GM21515 (cell line): ENCODE measurements at regions not wholly inside any gene's neighbourhood (a gene's known extent, or its start where the extent isn't known, plus 50 kb on each side); places are given as distances from the start of the nearest gene placed in this dataset.

Source experiments
- ATAC-seq: cut with Tn5 transposase; IDR thresholded peaks from one replicate; pipeline ENCODE4 v1.9.1; 2021; ENCODE audit not compliant: unreplicated experiment

DNA sequence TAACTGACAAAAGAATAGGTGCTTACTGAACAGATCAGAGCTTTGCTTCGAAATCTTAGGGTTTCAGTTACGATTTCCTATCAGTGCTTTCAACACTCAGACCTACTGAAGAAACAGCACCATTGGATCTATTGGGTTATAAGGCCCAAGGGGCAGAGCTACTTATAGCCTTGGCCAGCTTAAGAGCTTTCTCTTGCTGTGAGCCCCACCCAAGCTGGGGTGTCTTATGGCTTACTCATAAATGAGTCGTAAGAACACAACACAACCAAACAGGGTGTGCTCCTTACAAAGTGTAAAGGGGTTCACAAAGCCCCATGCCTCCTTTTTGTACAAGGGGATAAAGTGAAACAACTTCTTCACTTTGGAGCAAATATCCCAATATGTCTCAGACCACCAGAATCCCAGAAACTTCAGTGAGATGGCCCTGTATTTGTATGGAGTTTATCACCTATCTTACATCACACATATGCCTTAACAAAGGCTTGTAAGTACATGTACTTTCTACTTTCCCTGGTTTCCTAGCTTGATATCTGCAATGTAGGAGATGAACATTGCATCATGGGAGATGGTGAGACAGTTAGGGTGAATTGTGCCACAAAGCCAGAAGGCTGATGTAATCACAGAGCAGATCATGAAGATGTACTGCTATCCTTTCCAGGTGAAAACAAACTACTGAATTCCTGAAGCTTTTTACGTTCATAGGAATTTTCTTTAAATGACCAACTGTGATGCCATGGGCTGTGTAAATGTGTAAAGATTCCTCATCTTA lies 115.5 kb upstream of the GLI2 start:
- ATAC-seq = no peak

DNA sequence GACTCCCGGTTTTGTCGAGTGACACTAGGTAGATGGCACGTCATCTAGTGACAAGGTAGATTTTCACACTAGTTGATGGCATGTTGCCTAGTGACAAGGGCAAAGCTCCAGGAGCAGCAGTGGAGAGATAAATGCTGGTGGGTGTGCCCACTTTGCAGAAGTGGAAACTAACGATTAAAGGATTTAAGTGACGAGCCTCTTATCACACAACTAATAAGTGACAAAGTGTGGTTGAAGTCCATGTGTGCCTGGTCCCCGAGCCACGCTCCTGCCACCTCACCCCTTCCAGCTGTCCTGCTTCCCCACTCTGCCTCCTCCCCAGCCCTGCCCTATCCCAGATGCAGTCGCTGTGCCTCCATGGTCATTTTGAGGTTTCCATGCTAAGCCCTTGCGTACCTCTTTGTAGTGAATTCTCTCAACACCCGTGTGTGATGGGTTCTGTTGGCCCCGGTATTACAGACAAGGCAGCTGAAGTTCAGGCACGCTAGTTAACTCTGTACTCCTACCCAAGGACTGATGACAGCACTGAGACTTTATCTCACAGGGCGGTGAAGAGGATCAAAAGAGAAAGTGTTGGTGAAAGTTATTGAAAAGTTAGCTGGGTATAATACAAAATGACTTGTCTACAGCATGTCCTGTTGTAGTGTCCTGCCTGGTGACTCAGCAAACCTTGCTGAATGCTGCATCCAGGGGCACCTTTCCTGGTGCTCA lies 113.4 kb upstream of the GLI2 start:
- ATAC-seq = no peak

DNA sequence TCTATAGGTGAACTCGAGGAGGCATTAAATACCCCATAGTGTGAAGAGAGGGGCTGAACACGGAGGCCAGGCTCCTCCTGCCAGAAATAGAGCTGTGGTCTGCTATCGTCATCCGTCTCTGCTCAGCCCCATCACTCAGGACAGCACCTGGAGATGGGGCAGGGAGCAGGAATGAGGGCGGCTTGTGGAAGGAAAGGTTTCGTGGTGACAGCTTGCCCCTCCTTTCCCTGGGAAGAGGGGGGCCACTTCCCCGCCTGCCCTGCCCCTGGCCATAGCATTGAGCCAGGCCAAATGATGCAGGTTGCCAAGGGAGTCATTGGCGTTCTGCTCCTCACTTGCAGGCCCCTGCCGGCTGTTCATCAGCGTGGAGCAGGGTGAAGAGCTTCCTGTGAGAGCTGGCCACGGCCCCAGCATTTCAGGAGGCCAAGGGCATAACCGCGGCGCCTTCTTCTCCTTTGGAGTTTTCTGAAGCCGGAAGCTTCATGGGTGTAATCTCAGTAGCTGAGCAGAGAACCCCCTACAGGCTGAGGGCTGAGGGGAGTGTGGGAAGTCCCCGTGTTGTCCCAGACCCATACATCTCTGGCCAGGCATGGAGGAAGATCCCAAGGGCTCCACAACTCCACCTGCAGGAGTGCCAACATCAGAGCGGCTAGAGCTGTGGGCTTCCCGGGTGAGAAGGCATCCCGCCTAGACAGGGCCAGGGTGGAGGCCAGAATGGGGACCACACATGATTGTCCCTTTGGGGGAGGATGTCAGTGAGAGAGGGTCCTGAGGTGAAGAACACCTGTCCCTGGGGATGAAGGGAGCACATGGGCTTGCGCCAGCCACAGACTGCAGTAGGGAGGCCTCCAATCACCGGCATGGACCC lies 112.5 kb upstream of the GLI2 start:
- no peak for ATAC-seq

DNA sequence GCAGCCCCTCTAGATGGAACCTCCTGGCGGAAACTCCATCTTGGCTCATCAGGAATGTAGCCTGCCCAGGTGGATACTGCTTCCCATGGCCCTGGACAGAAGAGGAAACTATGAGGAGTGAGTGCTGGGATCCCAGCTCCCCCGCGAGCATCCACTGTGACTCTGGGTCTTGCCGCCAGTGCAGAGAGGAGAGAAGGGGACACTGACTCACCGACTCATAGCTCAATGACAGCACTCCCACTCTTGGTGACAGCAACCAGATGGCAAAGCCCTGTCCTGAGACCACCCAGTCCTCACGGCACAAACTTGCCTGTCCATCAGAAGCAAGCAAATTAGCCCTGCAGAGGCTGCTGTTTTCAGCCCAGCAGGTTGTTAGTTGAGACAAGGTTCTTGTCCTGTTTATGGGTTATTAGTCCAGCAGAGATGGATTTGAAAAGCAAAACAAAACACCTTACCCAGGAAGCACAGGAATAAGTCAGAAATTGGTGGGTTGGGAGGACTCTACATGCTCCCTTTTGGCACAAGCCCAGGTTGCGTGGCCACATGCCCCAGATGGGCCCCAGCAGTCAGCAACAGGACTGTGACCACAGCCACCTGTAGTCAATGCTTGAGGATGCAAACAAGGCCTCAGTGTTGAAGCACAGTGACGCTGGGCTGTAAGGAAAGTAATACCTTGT lies 111.5 kb upstream of the GLI2 start:
- no peak for ATAC-seq

DNA sequence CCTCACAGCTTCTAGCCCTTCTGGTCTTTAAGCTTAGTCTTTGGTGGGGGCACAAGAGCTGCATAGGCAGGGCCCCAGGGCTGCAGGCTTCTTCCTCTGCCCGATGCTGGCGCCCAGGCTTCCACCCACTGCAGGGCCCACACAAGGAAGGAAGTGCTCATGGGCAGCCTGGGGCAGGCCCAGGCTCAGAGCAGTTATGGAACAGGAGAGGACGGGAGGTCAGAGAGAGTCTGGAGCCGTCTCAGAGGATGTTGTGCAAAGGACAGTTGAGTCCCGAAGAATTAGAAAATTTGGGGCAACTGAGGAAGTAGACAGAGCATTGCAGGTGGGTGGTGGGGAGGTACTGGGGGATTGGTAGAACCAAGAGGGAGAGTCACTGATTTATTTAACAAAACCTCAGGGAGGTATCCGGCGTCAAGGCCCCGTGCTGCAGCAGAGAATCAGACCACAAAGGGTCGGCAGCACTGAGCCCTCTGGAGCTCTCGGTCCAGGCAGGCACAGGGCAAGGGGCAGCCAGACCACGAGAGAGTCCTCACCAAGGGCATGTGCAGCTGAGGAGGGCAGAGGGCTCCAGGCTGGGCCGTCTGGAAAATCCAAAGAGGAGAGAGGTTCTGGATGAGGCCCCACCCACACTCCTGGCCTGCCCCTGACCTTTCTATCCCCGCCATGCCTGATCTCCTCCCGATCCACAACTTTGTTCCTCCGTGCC lies 110.8 kb upstream of the GLI2 start:
- ATAC-seq = no peak

DNA sequence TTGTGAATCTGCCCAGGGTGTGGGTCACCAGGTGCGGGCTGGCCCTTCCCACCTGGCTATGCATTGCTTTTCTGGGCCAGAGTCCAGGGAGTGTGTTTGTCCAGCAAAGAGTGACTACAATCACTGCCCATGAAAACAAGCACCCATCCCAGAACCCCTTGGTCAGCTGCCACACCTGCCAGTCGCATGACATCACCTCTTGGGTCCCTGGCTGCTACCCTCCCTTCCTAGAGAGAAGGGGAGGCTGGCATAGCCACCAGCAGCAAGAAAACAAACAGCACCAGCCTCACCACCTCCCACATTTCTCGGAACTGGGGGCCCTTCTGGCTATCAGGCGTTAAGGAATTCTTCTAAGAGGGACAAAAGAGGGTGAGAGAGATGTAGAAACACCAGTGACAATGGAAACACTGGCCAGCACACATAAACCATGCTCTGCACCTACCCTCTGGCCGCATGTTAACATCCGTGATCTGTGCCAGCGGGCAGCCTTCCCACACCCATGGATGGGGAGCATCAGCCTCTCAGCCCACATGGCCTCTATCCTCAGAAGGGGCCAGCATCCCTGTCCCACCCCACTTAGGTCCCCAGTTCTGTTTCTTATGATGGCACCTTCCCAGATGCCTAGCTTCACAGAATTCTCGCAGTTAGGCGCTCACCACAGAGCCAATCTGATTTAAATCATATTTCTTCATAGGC lies 109.7 kb upstream of the GLI2 start:
- no peak for ATAC-seq

DNA sequence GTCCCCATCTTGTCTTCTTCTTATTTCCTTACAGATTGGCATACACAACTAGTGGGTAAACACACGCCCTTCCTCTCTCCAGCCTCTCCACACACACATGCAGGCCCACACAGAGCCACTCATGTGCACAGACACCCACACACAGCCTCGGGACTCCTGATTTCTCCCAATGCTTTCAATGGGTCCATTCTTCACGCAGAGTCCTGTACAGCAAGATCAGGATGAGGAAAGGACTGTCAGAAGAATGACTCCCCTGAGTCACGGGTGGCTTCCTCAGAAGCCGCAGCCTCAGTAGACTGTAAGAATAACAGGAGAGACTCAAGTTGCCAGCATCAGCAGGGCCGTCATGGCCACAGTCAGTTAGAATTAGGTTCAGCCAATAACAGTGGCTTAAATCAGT lies 109.1 kb upstream of the GLI2 start:
- no peak for ATAC-seq

DNA sequence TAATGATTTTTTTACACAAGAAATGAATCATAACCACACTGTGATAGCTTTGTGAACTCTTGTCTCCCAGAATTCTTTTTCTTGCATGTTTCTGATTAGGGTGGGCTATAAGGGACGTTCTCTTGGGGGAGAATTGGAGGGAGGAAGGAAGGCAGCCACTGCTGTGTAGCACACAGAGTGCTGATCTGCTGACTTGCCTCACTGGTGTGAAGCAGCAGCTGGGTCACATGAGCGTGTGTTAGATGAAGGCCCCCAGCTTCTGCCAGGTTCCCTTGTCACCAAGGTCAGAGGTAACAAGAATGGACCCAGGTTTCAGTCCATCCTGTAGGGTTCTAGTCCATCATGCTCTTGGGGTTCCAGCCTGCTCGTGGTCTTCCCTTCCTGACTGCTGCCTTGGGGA lies 107.4 kb upstream of the GLI2 start:
- ATAC-seq = no peak

DNA sequence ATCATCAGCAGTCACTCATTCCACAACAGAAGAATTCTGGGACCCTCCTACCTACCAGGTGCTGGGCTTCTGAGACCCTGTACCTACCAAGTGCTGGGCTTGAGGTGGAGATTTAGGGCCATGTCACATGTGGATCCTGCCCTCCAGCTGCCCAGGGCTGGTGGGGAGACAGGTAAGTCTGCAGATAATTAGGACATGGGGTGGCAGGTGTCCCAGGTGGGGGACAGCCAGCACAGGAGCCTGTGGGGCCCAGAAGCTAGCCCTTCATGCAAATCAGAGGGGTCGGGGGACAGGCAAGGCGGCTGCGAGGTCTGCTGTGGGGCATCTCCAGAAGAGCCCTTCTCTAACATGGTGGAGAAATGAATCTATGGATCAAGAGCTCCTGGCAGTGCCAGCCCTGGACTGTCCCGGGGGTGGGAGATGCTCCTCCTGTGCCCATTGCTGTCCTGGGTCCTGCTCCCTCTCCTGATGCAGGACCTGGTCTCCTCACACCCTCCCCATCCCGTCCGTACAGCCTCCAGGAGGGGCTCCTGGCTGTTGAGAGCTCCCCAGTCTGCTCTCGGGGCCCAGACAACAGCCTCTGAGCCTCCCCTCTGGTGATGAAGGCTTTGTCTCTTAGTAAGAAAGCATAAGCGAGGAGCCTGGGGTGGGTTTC lies 106.3 kb upstream of the GLI2 start:
- ATAC-seq = no peak

DNA sequence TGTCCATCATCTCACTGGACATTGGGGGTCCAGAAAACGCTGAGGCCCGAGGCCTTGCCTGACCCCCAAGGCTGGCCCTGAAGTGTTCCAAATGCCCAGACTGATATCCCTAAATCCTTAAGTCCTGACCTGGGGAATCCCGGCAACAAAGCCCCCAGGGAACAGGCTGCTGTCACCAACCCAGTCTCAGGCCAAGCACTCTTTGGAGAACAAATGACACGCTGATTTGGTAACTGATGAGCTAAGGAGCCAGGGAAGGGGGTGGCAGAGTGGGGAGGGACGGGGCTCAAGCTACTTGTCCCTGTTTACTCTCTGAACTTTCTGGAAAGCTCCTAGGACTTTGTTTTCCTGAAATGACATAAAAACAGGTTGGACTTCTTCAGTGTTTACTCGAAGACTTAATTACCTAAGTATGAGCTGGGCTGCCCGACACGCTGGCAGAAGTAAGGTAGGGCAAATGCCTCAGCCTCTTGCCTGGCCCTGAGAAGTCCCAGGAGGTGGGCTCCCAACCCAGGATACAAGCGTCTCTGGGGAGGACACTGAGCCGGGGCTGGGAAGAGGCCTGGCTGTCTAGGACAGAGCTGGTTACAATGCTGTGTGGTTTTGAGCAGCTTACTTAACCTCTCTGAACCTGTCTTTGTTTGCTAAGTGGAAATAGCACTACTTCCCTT lies 105.5 kb upstream of the GLI2 start:
- ATAC-seq = no peak

DNA sequence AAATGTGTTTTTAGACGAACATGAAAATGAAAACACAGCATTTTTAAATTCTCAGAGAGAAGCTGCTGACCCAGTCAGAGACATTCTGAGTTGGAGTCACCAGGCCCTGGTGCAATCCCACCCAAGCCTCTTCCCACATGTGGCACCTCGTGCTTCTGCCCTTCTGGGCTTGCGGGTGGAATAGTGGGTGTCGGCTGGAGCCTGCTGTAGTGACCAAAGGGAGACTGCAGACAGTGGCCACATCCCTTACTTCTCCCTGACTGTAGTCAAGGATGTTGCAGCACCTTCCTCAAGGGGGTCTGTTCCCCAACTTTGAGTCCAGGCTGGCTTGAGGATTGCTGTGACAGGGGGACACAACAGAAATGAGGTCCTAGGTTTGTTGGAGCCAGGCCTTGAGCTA lies 104.4 kb upstream of the GLI2 start:
- no peak for ATAC-seq

DNA sequence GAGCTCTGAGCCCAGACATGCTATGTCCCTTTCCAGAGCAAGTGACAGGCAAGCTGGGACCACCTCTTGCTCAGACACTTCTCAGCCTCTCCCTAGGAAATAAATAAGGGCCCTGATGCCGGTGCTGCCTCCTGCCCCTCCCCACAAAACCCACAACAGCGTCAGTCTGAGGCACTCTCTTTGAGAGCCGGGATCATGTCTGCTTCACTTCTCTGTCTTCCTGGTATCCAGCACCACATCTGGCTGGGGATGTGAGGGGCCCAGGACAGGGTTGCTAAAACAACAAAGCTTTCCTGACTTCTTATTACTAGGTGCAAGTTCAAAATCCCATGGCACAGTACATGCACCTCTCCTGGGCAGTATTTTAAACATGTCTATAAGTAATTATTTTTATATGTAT lies 103.9 kb upstream of the GLI2 start:
- ATAC-seq = no peak

DNA sequence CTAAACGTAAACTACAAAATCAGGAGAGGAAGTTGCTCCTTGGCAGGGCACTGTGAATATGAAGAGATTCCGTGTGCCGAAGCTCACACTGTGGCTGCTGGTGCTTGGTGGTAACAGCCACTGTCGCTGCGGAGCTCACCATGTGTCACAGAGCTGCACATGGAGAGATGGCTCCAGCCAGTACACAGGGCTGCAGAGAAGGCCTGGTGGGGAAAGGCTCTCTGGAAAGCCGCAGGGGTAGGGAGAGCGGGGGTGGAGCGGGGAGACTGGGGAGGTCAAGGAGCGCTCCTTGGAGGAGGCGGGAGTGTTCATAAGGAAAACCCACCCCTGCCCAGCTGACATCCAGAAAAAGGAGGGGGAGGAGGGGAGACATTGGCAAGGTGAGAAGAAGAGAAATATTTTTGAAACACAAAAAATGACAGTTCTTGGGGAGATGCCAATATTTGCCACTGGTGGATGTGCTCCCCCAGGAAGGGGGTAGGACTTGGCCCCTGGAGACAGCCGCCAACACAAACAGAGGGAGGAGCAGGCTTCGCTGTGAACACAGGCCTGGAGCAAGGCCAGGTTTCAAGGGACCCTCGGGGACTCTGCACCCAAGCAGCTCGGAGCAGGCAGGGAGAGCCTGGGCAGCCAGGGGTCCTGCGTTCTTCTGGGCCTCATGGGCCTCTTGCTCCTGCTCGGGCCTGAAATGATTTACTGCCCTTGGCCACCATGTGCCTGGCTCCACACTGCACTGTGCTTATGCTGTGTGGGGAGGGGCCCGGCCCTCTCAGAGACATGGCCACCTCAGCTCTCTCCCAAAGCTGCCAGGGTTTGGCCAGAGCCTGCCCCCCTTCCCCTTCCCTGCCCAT lies 102.6 kb upstream of the GLI2 start:
- ATAC-seq = no peak

DNA sequence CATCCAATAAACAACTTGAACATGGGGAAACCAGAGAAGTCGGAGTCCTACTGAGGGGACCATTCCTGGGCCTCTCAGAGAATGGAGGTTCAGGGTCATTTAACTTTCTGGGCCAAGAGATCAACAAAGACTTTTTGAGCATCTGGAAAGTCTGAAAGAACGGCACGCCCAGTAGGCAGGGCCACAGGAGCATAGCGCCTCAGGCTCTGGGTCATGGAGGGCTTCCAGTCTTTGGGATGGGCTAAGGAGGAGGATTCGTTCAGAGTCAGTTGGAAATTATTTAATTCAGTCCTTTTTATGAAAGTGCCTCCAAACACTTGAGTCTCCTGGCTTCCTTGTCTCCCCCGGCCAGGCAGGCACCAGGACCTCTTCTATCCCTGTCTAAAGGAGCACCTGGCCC lies 101.1 kb upstream of the GLI2 start:
- no peak for ATAC-seq

DNA sequence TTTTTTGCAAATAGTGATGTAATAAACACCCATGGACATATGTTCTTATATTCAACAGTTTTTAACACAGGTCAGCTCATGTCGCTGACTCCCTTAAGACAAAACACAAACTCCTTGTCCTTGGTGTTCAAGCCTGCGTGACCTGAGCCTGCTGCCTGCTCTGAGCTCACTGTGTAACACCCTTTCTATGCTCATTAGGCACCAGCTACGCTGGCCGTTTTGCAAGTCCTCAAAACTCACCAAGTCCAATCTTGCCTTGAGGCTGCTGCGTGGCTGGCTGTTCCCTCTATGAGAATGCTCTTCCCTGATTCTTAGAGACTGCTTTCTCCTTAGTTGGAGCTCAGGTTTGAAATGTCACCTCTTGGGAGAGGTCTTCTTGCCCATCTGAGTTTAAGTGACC lies 100.5 kb upstream of the GLI2 start:
- ATAC-seq = no peak

DNA sequence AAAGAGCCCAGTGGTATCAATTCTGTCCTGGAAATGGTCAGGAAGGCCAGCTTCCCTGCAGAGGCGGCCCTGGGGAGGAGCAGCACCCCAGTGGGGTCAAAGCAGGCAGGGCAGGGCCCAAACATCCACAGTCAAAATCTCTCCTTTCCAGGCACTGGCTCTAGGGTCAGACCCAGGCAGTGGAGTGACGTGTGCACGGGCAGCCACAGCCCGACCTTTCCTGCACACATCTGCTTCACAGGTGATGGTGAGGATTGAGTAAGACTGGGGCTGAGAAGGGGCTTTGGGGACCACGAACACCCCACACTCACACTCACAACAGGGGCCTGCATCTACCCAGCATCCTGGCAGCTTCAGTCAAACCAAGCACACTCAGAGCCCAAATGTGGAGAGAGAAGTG lies 97.8 kb upstream of the GLI2 start:
- no peak for ATAC-seq

DNA sequence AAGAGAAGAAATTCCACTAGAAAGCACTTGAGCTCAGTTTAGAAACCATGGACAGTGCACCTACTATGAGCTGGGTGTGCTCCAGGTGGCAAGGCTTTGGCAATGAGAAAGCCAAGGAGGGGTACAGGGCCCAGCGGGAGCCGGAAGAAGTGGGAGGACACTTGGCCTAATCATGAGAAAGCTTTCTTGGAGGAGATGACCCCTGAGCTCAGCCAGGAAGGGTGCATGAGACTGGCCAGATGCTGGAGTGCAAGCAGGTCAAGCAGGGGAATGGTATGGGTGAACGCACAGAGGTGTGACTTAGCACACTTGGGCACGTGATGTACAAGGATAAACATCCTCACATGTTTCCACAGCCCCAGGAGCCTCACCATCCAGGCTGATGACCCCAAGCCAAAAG lies 97.2 kb upstream of the GLI2 start:
- ATAC-seq = no peak

DNA sequence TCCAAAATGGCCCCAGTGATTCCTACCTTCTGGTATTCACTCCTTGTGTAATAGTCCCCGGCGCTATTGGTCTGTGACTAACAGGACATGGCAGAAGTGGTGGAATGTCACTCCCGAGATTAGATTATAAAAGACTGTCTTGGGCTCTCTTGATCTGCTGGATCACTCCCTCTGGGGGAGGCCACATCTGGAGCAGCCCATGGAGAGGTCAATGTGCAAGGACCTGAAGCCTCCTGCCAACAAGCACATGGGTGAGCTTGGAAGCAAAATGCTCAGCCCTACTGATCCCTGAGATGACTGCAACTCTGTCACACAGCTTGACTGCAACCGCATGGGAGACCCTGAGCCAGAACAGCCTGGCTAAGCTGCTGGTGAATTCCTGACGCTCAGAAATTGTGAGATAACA lies 94.3 kb upstream of the GLI2 start:
- ATAC-seq = no peak
